Caco-2 (cell line): ENCODE measurements at regions not wholly inside any gene's neighbourhood (a gene's known extent, or its start where the extent isn't known, plus 50 kb on each side); places are given as distances from the start of the nearest gene placed in this dataset.

Experiments used
- BruUV-seq: library from RNA; stranded (reverse); fragments of 400-500 nt; replicated peaks from 2 replicates; lab custom pipeline; 2021; lab: Mats Ljungman, UMichigan
- CTCF ChIA-PET: fragments of 300-600 bp; sonication (Branson Sonifier 250); formaldehyde crosslinking; loops from one replicate; lab custom pipeline; 2022; ENCODE audit warnings: antibody characterized with exemption; lab: Charles Lee
- POLR2A ChIA-PET: fragments of 300-600 bp; sonication (Branson Sonifier 250); formaldehyde crosslinking; loops from one replicate; lab custom pipeline; 2022; ENCODE audit warnings: antibody characterized with exemption; lab: Charles Lee
- DNase-seq, 2 experiments: peaks; one replicate each; pipeline versions ENCODE4 v3.0.0 to v3.0.0-alpha.2; 2020 to 2022
- H3K27me3 ChIP-seq: replicated peaks from 2 replicates; pipeline ENCODE4 v1.6.0; 2011; ENCODE audit warnings: low read length; ENCODE audit not compliant: control insufficient read depth, insufficient read depth
- H3K36me3 ChIP-seq: 2 replicates; pipeline ENCODE4 v1.5.1; 2011; ENCODE audit warnings: low read length; ENCODE audit not compliant: control insufficient read depth, insufficient read depth
- H3K4me1 ChIP-seq: fragments of 250-450 bp; sonication (Bioruptor Pico); 2 replicates; pipeline ENCODE4 v1.5.1; 2020; ENCODE audit warnings: mild to moderate bottlenecking
- H3K4me3 ChIP-seq: 2 replicates; pipeline ENCODE4 v1.5.1; 2011; ENCODE audit warnings: low read depth, mild to moderate bottlenecking, control low read depth, low read length
- H3K9me3 ChIP-seq: fragments of 250-450 bp; sonication (Bioruptor Pico); 2 replicates; pipeline ENCODE4 v1.5.1; 2020; ENCODE audit warnings: mild to moderate bottlenecking, moderate library complexity
- H3K27ac Mint-ChIP-seq: one replicate; pipeline ENCODE4 v1.8.0; 2022; ENCODE audit warnings: mixed read lengths; ENCODE audit not compliant: unreplicated experiment
- H3K27me3 Mint-ChIP-seq: one replicate; pipeline ENCODE4 v1.8.0; 2022; ENCODE audit warnings: mixed read lengths; ENCODE audit not compliant: insufficient read depth, unreplicated experiment
- H3K36me3 Mint-ChIP-seq: one replicate; pipeline ENCODE4 v1.8.0; 2022; ENCODE audit warnings: mild to moderate bottlenecking, mixed read lengths; ENCODE audit not compliant: insufficient read depth, unreplicated experiment
- H3K4me1 Mint-ChIP-seq: one replicate; pipeline ENCODE4 v1.8.0; 2022; ENCODE audit warnings: low read depth, mixed read lengths; ENCODE audit not compliant: unreplicated experiment
- H3K4me3 Mint-ChIP-seq: one replicate; pipeline ENCODE4 v1.8.0; 2022; ENCODE audit warnings: mild to moderate bottlenecking, moderate library complexity, mixed read lengths; ENCODE audit not compliant: unreplicated experiment
- H3K9me3 Mint-ChIP-seq: one replicate; pipeline ENCODE4 v1.8.0; 2022; ENCODE audit warnings: mixed read lengths; ENCODE audit not compliant: unreplicated experiment
- intact Hi-C: fragments of 100-400 bp; cut with micrococcal nuclease; formaldehyde crosslinking; loops from one replicate; pipeline ENCODE4 v1.10.0; 2022; ENCODE audit not compliant: unreplicated experiment
- TF ChIP-seq, protein P1 (sequence below), 2 experiments: fragments of 200-600 bp in 1 of 2; IDR thresholded peaks; 1 replicate in 1 of 2; 2 replicates in 1 of 2; pipeline versions ENCODE4 v1.5.1 to v1.8.0; 2011 to 2022; ENCODE audit warnings: antibody characterized with exemption in 1 of 2, control low read depth in 1 of 2, inconsistent platforms in 1 of 2, low read depth in 1 of 2, low read length in 1 of 2, mild to moderate bottlenecking in 1 of 2, moderate library complexity in 1 of 2; ENCODE audit not compliant: insufficient read depth in 1 of 2, severe bottlenecking in 1 of 2, unreplicated experiment in 1 of 2

DNA sequence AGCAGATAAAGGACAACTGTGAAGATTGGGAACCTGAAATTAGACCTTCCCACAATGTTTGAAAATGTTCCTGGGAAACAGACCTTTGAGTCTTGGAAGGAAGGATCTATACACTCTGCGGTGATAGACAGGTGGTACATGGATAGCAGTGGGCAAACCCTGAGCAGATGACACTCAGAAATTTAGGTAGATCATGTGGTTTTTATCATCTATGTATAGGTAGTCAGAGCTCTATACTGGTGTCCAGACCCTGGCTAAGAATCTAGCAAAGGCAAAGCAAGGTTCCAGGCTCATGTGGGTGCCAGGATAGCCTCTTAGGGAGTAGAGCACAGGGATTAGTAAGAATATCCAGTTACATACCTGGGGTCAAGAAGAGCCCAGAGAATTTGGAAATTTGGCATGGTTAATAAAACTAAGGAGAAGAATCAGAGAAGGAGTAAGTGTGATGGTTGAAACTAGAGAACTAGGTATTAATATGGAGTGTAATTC, 331.2 kb upstream of the FBXO33 start:
- Mint-ChIP-seq H3K9me3 (no peaks in the 10 kb centered on the region), H3K27ac (no peak overlapping the region), H3K4me1 (peaks cover 14% of the 10 kb centered on the region), H3K27me3 (peaks cover 2% of the 10 kb centered on the region), H3K36me3 (no peaks in the 10 kb centered on the region), H3K4me3 (no peak overlapping the region)
- Histone ChIP-seq H3K36me3 (no peaks in the 10 kb centered on the region), H3K4me1 (no peaks in the 10 kb centered on the region), H3K27me3 (no peaks in the 10 kb centered on the region), H3K4me3 (no peak overlapping the region), H3K9me3 (no peaks in the 10 kb centered on the region)
- CTCF ChIA-PET: no interaction called here
- intact Hi-C loops: no loop called here
- POLR2A ChIA-PET: no interaction called here
- BruUV-seq: no TSS peak
- no peak for DNase-seq
- TF ChIP-seq, protein P1, sequence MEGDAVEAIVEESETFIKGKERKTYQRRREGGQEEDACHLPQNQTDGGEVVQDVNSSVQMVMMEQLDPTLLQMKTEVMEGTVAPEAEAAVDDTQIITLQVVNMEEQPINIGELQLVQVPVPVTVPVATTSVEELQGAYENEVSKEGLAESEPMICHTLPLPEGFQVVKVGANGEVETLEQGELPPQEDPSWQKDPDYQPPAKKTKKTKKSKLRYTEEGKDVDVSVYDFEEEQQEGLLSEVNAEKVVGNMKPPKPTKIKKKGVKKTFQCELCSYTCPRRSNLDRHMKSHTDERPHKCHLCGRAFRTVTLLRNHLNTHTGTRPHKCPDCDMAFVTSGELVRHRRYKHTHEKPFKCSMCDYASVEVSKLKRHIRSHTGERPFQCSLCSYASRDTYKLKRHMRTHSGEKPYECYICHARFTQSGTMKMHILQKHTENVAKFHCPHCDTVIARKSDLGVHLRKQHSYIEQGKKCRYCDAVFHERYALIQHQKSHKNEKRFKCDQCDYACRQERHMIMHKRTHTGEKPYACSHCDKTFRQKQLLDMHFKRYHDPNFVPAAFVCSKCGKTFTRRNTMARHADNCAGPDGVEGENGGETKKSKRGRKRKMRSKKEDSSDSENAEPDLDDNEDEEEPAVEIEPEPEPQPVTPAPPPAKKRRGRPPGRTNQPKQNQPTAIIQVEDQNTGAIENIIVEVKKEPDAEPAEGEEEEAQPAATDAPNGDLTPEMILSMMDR (IDR thresholded peaks at IDR 0.05; ENCODE audit: insufficient read depth in 1 of 2, low read depth in 1 of 2, low read length in 1 of 2, severe bottlenecking in 1 of 2, unreplicated experiment in 1 of 2): no peak

GRCh38 chr14:39762576-39763401, 330.6 kb upstream of the FBXO33 start:
- ChIA-PET CTCF (no interaction called here), POLR2A (no interaction called here)
- no peaks in the 10 kb centered on the region for H3K4me1 ChIP-seq
- TF ChIP-seq, protein P1 (IDR thresholded peaks at IDR 0.05; ENCODE audit: insufficient read depth in 1 of 2, low read depth in 1 of 2, low read length in 1 of 2, severe bottlenecking in 1 of 2, unreplicated experiment in 1 of 2): no peak
- no peaks in the 10 kb centered on the region for H3K27me3 ChIP-seq
- H3K27ac Mint-ChIP-seq: peak overlapping the region; percentile 10
- intact Hi-C loops: no loop called here
- no peaks in the 10 kb centered on the region for H3K27me3 Mint-ChIP-seq
- H3K36me3 ChIP-seq: no peaks in the 10 kb centered on the region
- no peaks in the 10 kb centered on the region for H3K36me3 Mint-ChIP-seq
- no peak overlapping the region for H3K4me3 ChIP-seq
- H3K9me3 Mint-ChIP-seq: no peaks in the 10 kb centered on the region
- DNase-seq: peak; percentile 16 to 46
- BruUV-seq: no TSS peak
- peaks cover 14% of the 10 kb centered on the region for H3K4me1 Mint-ChIP-seq
- no peaks in the 10 kb centered on the region for H3K9me3 ChIP-seq
- no peak overlapping the region for H3K4me3 Mint-ChIP-seq

- Histone ChIP-seq H3K4me3 (no peak overlapping the region), H3K4me1 (no peaks in the 10 kb centered on the region), H3K9me3 (no peaks in the 10 kb centered on the region), H3K27me3 (no peaks in the 10 kb centered on the region), H3K36me3 (no peaks in the 10 kb centered on the region)
- no peaks in the 10 kb centered on the region for H3K36me3 Mint-ChIP-seq
- intact Hi-C loops: no loop called here
- no peak overlapping the region for H3K4me3 Mint-ChIP-seq
- ChIA-PET POLR2A (no interaction called here), CTCF (no interaction called here)
- BruUV-seq: no TSS peak
- DNase-seq: no peak
- TF ChIP-seq, protein P1 (IDR thresholded peaks at IDR 0.05; ENCODE audit: insufficient read depth in 1 of 2, low read depth in 1 of 2, low read length in 1 of 2, severe bottlenecking in 1 of 2, unreplicated experiment in 1 of 2): no peak
- no peaks in the 10 kb centered on the region for H3K27me3 Mint-ChIP-seq
- no peaks in the 10 kb centered on the region for H3K4me1 Mint-ChIP-seq
- H3K9me3 Mint-ChIP-seq: no peaks in the 10 kb centered on the region
- H3K27ac Mint-ChIP-seq: no peak overlapping the region
These were observed 323.1 kb upstream of the FBXO33 start for GRCh38 chr14:39755269-39755878.
